Ovary (tissue), 7 donors: ENCODE measurements at regions not wholly inside any gene's neighbourhood (a gene's known extent, or its start where the extent isn't known, plus 50 kb on each side); places are given as distances from the start of the nearest gene placed in this dataset.

Experiments
- DNase-seq, 5 donors: peaks; one replicate each; pipeline ENCODE4 v3.0.0-alpha.2; 2019 to 2020
- H3K27ac ChIP-seq, 2 donors: fragments of 200-600 bp; one replicate each; pipeline versions ENCODE4 v1.5.1 to v1.8.0; 2019 to 2022
- H3K27me3 ChIP-seq: fragments of 200-600 bp; one replicate; pipeline ENCODE4 v1.8.0; 2022
- H3K36me3 ChIP-seq: fragments of 200-600 bp; sonication (generic); one replicate; pipeline ENCODE4 v1.5.1; 2019
- H3K4me1 ChIP-seq: one replicate; pipeline ENCODE4 v1.8.1; 2013; ENCODE audit warnings: mild to moderate bottlenecking, moderate library complexity; ENCODE audit not compliant: insufficient read depth
- H3K4me3 ChIP-seq: fragments of 200-600 bp; sonication (generic); one replicate; pipeline ENCODE4 v1.5.1; 2017
- H3K9me3 ChIP-seq, 2 donors: fragments of 200-600 bp in 1 of 2; sonication (generic) in 1 of 2; one replicate each; pipeline versions ENCODE4 v1.5.1 to v1.8.1; 2013 to 2019; ENCODE audit warnings: mild to moderate bottlenecking in 1 of 2, moderate library complexity in 1 of 2
- CTCF ChIP-seq, 3 donors: fragments of 450-650 bp in 2 of 3; fragments of 200-600 bp in 1 of 3; IDR thresholded peaks; one replicate each; pipeline versions ENCODE4 v1.5.1 to v1.8.0; 2016 to 2022; ENCODE audit warnings: antibody characterized with exemption in 3 of 3, mild to moderate bottlenecking in 1 of 3
- EP300 ChIP-seq: sonication (generic); formaldehyde crosslinking; IDR thresholded peaks from one replicate; pipeline ENCODE4 v1.6.1; 2017; ENCODE audit warnings: antibody characterized with exemption
- POLR2A ChIP-seq: fragments of 450-650 bp; IDR thresholded peaks from one replicate; pipeline ENCODE4 v1.6.1; 2017; ENCODE audit warnings: antibody characterized with exemption, mild to moderate bottlenecking, moderate library complexity
- WGBS, 3 donors: extraction: QIAGEN DNeasy Blood & Tissue Kit in 1 of 3; methylation state at CpG; one replicate each; pipeline versions ENCODE4 v1.1.5 to v1.1.7; 2013 to 2017; 5-methylcytosine and 5-hydroxymethylcytosine counted together
- intact Hi-C, 4 donors: fragments of 100-400 bp; cut with DNase I; formaldehyde crosslinking; loops; one replicate each; pipeline versions ENCODE4 v1.11.0 to v1.15.1; 2022 to 2023
- donor health status: DM: no; HTN: no; CAD: no; lungs with moderate emphysema.
- donor health status: DM: no; HTN: no; CAD: no.
- donor health status: Bipolar disorder and iron deficiency.
- donor health status: DM: no; HTN: no; CAD: no.
- donor health status: DM: yes; HTN: yes; CAD: no.

DNA sequence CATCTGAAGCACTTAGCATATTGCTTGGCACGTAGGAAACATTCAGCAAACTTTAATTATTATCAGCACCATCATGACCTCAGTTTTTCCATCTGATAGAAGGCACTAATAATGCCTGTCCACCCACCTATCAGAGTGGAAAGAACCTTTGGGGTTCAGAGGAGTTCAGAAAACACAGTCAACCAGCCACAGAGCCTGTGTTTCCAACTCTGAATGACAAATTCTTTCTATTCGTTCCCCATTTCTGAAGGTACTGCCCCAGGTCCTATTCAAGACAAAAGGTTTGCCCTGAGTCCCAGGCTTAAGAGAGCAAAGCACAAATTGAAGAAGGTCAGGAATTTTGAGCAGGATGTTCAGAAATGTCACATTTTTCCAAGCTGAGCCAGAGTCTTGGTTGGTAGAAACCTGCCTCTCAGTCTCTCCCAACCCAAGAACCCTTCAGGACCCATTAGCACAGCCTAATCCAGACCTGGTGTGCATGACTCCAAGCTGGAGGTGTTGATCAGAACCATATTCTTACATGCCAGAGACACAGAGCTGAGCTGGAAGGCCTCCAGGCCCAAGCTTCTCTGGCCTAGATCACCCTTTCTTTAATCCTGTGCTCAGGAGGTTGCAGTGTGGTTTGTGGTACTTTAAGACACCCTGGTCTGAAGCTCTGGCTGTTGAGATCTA is 114.4 kb downstream of the TBX5 start:
- Histone ChIP-seq H3K4me1 (no peaks in the 10 kb centered on the region), H3K27ac (no peak overlapping the region), H3K4me3 (no peak overlapping the region), H3K9me3 (no peaks in the 10 kb centered on the region), H3K36me3 (no peaks in the 10 kb centered on the region), H3K27me3 (no peaks in the 10 kb centered on the region)
- DNase-seq: no peak
- TF ChIP-seq EP300: no peak
- no peak for TF ChIP-seq POLR2A
- no peak for TF ChIP-seq CTCF (IDR thresholded peaks at IDR 0.05)
- WGBS, 3 donors: 68 to 82% (median 76%) methylated on average over 2 of the region's 2 CpGs
- intact Hi-C loops: no loop called here

- WGBS, 3 donors: 11 to 26% (median 14%) methylated on average over 3 of the region's 3 CpGs
- no peak for DNase-seq
- no peaks in the 10 kb centered on the region for H3K27me3 ChIP-seq
- H3K4me1 ChIP-seq: no peaks in the 10 kb centered on the region
- intact Hi-C loops: no loop called here
- H3K27ac ChIP-seq: no peak overlapping the region
- no peak overlapping the region for H3K4me3 ChIP-seq
- no peaks in the 10 kb centered on the region for H3K9me3 ChIP-seq
- no peaks in the 10 kb centered on the region for H3K36me3 ChIP-seq
- no peak for TF ChIP-seq CTCF (IDR thresholded peaks at IDR 0.05)
- no peak for TF ChIP-seq EP300
- no peak for TF ChIP-seq POLR2A
These were observed 118.0 kb downstream of the TBX5 start for GRCh38 chr12:114287821-114288525.

GRCh38 chr12:114286145-114286544 is 119.8 kb downstream of the TBX5 start:
- Histone ChIP-seq H3K36me3 (no peaks in the 10 kb centered on the region), H3K4me1 (no peaks in the 10 kb centered on the region), H3K27ac (no peak overlapping the region), H3K9me3 (no peaks in the 10 kb centered on the region), H3K4me3 (no peak overlapping the region), H3K27me3 (no peaks in the 10 kb centered on the region)
- TF ChIP-seq EP300: no peak
- no peak for TF ChIP-seq POLR2A
- TF ChIP-seq CTCF (IDR thresholded peaks at IDR 0.05): no peak
- no peak for DNase-seq
- intact Hi-C loops: no loop called here
- WGBS, 3 donors: 72 to 79% (median 77%) methylated on average over 2 of the region's 2 CpGs

DNA sequence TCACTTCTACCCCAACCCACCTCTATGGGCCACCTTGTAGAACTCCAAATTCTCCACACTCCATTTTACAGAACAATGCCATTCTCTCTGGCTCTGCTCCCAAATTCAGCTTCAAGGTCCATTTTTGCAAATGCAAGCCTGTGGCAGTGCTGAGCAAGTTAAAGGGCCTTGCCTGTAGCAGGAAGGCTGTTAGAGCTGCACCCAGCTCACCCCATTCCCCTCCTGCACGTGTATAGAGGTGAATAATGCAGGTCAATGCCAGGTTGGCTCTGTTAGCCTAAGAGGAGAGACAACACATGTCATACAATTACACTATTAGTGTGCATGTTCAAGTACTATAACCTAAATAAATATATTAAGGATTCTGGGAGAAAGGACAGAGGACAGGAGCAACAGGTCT is 120.4 kb downstream of the TBX5 start:
- no peaks in the 10 kb centered on the region for H3K36me3 ChIP-seq
- H3K27me3 ChIP-seq: no peaks in the 10 kb centered on the region
- no peaks in the 10 kb centered on the region for H3K9me3 ChIP-seq
- TF ChIP-seq CTCF (IDR thresholded peaks at IDR 0.05) (no peak), EP300 (no peak), POLR2A (no peak)
- no peak overlapping the region for H3K4me3 ChIP-seq
- H3K4me1 ChIP-seq: no peaks in the 10 kb centered on the region
- H3K27ac ChIP-seq: no peak overlapping the region
- whole genome bisulfite sequencing, 3 donors: 4 to 36% (median 16%) methylated on average over 1 of the region's 1 CpG
- intact Hi-C loops: no loop called here
- DNase-seq: no peak
